OCI-LY3 (cell line): ENCODE measurements at regions not wholly inside any gene's neighbourhood (a gene's known extent, or its start where the extent isn't known, plus 50 kb on each side); places are given as distances from the start of the nearest gene placed in this dataset.

ENCODE experiments used
- H2AFZ ChIP-seq: fragments of 200-600, 300-600 bp; shearing (Covaris generic); 2 replicates; pipeline ENCODE4 v1.6.0; 2014; ENCODE audit warnings: antibody characterized with exemption, low read depth, low read length
- H3K27ac ChIP-seq: fragments of 200-600, 300-600 bp; sonication (generic); 2 replicates; pipeline ENCODE4 v1.5.1; 2014; ENCODE audit warnings: mild to moderate bottlenecking, low read length, moderate library complexity, mixed read lengths
- H3K27me3 ChIP-seq: fragments of 200-600, 300-600 bp; sonication (generic); 2 replicates; pipeline ENCODE4 v1.6.1; 2014; ENCODE audit warnings: low read depth, low read length, mixed read lengths
- H3K36me3 ChIP-seq: fragments of 200-600, 300-600 bp; sonication (generic); replicated peaks from 2 replicates; pipeline ENCODE3; 2014; ENCODE audit warnings: low read depth, low read length, mixed read lengths
- H3K4me1 ChIP-seq: fragments of 300-600, 200-600 bp; sonication (generic); 2 replicates; pipeline ENCODE4 v1.6.1; 2014; ENCODE audit warnings: low read length, mixed read lengths
- H3K4me2 ChIP-seq: fragments of 200-600, 300-600 bp; sonication (generic); 2 replicates; pipeline ENCODE4 v1.6.1; 2014; ENCODE audit warnings: low read length, mixed read lengths
- H3K4me3 ChIP-seq: fragments of 300-600, 200-600 bp; sonication (generic); 2 replicates; pipeline ENCODE4 v1.5.1; 2014; ENCODE audit warnings: antibody characterized with exemption, mild to moderate bottlenecking, low read length, moderate library complexity
- H3K79me2 ChIP-seq: fragments of 300-600, 200-600 bp; shearing (Covaris generic); 2 replicates; pipeline ENCODE4 v1.6.1; 2014; ENCODE audit warnings: mild to moderate bottlenecking, low read length, mixed read lengths
- H3K9ac ChIP-seq: fragments of 300-600, 200-600 bp; shearing (Covaris generic); 2 replicates; pipeline ENCODE4 v1.6.0; 2014; ENCODE audit warnings: mild to moderate bottlenecking, low read length, moderate library complexity
- H3K9me3 ChIP-seq: fragments of 200-600, 300-600 bp; shearing (Covaris generic); 2 replicates; pipeline ENCODE4 v1.6.1; 2014; ENCODE audit warnings: low read length, mixed read lengths; ENCODE audit not compliant: insufficient read depth
- H4K20me1 ChIP-seq: fragments of 200-600, 300-600 bp; sonication (generic); 2 replicates; pipeline ENCODE4 v1.6.1; 2016; ENCODE audit warnings: low read length, mixed read lengths; ENCODE audit not compliant: insufficient read depth
- CTCF ChIP-seq: fragments of 200-600, 300-600 bp; sonication (generic); IDR thresholded peaks from 2 replicates; pipeline ENCODE4 v1.5.1; 2014; ENCODE audit warnings: antibody characterized with exemption, low read length, low read depth
- EZH2phosphoT487 ChIP-seq: fragments of 200-600 bp; shearing (Covaris generic); IDR thresholded peaks from 2 replicates; pipeline ENCODE4 v1.6.1; 2018; ENCODE audit warnings: antibody characterized with exemption, mixed run types, low read depth

- no peak overlapping the region for H3K4me3 ChIP-seq
- H3K4me2 ChIP-seq, result no peak overlapping the region
- no peak overlapping the region for H3K9ac ChIP-seq
- no peak overlapping the region for H2AFZ ChIP-seq
- H4K20me1 ChIP-seq, result no peaks in the 10 kb centered on the region
- H3K4me1 ChIP-seq, result no peaks in the 10 kb centered on the region
- no peaks in the 10 kb centered on the region for H3K79me2 ChIP-seq
- no peaks in the 10 kb centered on the region for H3K9me3 ChIP-seq
- TF ChIP-seq CTCF, result no peak
- TF ChIP-seq EZH2phosphoT487, result no peak
- no peak overlapping the region for H3K27ac ChIP-seq
- no peaks in the 10 kb centered on the region for H3K27me3 ChIP-seq
- no peaks in the 10 kb centered on the region for H3K36me3 ChIP-seq
Observed at GRCh38 chr11:38266691-38267090, 1668.7 kb upstream of the RAG2 start.

- TF ChIP-seq EZH2phosphoT487, result no peak
- TF ChIP-seq CTCF, result no peak
- no peak overlapping the region for H3K27ac ChIP-seq
- H3K9me3 ChIP-seq, result no peaks in the 10 kb centered on the region
- H3K4me2 ChIP-seq, result no peak overlapping the region
- H4K20me1 ChIP-seq, result no peaks in the 10 kb centered on the region
- H2AFZ ChIP-seq, result no peak overlapping the region
- no peak overlapping the region for H3K9ac ChIP-seq
- no peaks in the 10 kb centered on the region for H3K27me3 ChIP-seq
- H3K4me1 ChIP-seq, result no peaks in the 10 kb centered on the region
- H3K4me3 ChIP-seq, result no peak overlapping the region
- H3K36me3 ChIP-seq, result no peaks in the 10 kb centered on the region
- H3K79me2 ChIP-seq, result no peaks in the 10 kb centered on the region
Observed at GRCh38 chr11:38256436-38256835, 1658.4 kb upstream of the RAG2 start.

- Histone ChIP-seq H3K9me3 (no peaks in the 10 kb centered on the region), H4K20me1 (no peaks in the 10 kb centered on the region), H3K4me3 (no peak overlapping the region), H3K36me3 (no peaks in the 10 kb centered on the region), H3K4me2 (no peak overlapping the region), H3K4me1 (no peaks in the 10 kb centered on the region), H2AFZ (no peak overlapping the region), H3K9ac (no peak overlapping the region), H3K27ac (no peak overlapping the region), H3K79me2 (no peaks in the 10 kb centered on the region), H3K27me3 (no peaks in the 10 kb centered on the region)
- TF ChIP-seq CTCF (no peak), EZH2phosphoT487 (no peak)
Observed at GRCh38 chr11:38254913-38255312, 1656.9 kb upstream of the RAG2 start.

- no peak for TF ChIP-seq EZH2phosphoT487
- TF ChIP-seq CTCF, result no peak
- H3K79me2 ChIP-seq, result no peaks in the 10 kb centered on the region
- no peak overlapping the region for H3K9ac ChIP-seq
- no peaks in the 10 kb centered on the region for H3K9me3 ChIP-seq
- H3K27ac ChIP-seq, result no peak overlapping the region
- H3K4me1 ChIP-seq, result no peaks in the 10 kb centered on the region
- H2AFZ ChIP-seq, result no peak overlapping the region
- no peaks in the 10 kb centered on the region for H3K36me3 ChIP-seq
- no peaks in the 10 kb centered on the region for H3K27me3 ChIP-seq
- H3K4me3 ChIP-seq, result no peak overlapping the region
- no peak overlapping the region for H3K4me2 ChIP-seq
- no peaks in the 10 kb centered on the region for H4K20me1 ChIP-seq
Observed at GRCh38 chr11:38252620-38253019, 1654.6 kb upstream of the RAG2 start.
